ENCODE measurements at regions not wholly inside any gene's neighbourhood (a gene's known extent, or its start where the extent isn't known, plus 50 kb on each side); places are given as distances from the start of the nearest gene placed in this dataset.

DNA sequence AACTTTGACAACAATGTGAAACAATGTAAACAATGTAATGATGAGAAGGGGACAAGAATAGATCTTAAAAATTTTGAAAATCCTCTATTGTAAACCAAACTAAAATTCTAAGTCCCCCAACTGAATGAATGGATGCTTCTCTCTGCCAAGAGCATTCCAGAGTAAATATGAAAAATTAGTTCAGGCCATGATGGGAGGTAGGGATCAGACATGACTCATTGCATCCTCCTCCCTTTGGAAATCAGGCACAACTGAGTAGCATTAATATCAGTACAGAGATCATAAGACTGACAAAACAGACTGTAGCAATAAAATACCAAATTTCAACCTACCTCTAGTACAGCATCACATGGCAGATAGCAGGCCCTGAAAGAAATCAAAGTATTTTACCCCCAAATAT is 559.9 kb downstream of the C12orf50 start:
- no peaks in the 10 kb centered on the region for H3K79me2 ChIP-seq (ENCODE audit: insufficient read depth, low read length)
- no peaks in the 10 kb centered on the region for H3K79me1 ChIP-seq (ENCODE audit: insufficient read depth, low read depth, low read length, poor library complexity, severe bottlenecking)
- H3K27me3 ChIP-seq (ENCODE audit: insufficient read depth, low read length), result no peaks in the 10 kb centered on the region; the same call in 1 of the 2 replicates
- no peak overlapping the region for H3K18ac ChIP-seq (ENCODE audit: insufficient read length, low read depth, low read length)
- H2BK20ac ChIP-seq (ENCODE audit: low read depth, low read length, poor library complexity, severe bottlenecking), result no peak overlapping the region
- H3K4ac ChIP-seq (ENCODE audit: low read depth, low read length), result no peak overlapping the region
- Mint-ChIP-seq H3K27ac (no peak overlapping the region), H3K9me3 (peaks cover 4% of the 10 kb centered on the region in 2 experiments; a peak in 2 of 5 replicates), H3K4me3 (no peak overlapping the region), H3K36me3 (ENCODE audit: insufficient read depth in 1 of 3, low read depth in 3 of 3) (peaks cover 2 to 12% (median 2%) of the 10 kb centered on the region in 3 experiments; a peak in 4 of 7 replicates), H3K27me3 (ENCODE audit: low read depth) (no peaks in the 10 kb centered on the region), H3K4me1 (peaks cover 28 to 31% of the 10 kb centered on the region in 2 experiments)
- H3K4me2 ChIP-seq (ENCODE audit: insufficient read depth, insufficient read length, low read length), result no peak overlapping the region
- no peak overlapping the region for H2BK5ac ChIP-seq (ENCODE audit: insufficient read length, low read length)
- H3K23ac ChIP-seq (ENCODE audit: insufficient read length, low read depth, low read length), result no peak overlapping the region
- H2BK15ac ChIP-seq (ENCODE audit: low read depth, low read length), result no peak overlapping the region
- no peak overlapping the region for H3T11ph ChIP-seq (ENCODE audit: low read length)
- no peaks in the 10 kb centered on the region for H3K4me1 ChIP-seq (ENCODE audit: insufficient read depth, low read length)
- TF ChIP-seq, protein P1, sequence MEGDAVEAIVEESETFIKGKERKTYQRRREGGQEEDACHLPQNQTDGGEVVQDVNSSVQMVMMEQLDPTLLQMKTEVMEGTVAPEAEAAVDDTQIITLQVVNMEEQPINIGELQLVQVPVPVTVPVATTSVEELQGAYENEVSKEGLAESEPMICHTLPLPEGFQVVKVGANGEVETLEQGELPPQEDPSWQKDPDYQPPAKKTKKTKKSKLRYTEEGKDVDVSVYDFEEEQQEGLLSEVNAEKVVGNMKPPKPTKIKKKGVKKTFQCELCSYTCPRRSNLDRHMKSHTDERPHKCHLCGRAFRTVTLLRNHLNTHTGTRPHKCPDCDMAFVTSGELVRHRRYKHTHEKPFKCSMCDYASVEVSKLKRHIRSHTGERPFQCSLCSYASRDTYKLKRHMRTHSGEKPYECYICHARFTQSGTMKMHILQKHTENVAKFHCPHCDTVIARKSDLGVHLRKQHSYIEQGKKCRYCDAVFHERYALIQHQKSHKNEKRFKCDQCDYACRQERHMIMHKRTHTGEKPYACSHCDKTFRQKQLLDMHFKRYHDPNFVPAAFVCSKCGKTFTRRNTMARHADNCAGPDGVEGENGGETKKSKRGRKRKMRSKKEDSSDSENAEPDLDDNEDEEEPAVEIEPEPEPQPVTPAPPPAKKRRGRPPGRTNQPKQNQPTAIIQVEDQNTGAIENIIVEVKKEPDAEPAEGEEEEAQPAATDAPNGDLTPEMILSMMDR (conservative IDR thresholded peaks at IDR 0.05), result no peak
- no peak overlapping the region for H2AK5ac ChIP-seq (ENCODE audit: insufficient read length, low read length)
- no peaks in the 10 kb centered on the region for H4K20me1 ChIP-seq (ENCODE audit: control insufficient read depth, insufficient read depth, insufficient read length)
- no peaks in the 10 kb centered on the region for H3K9me3 ChIP-seq (ENCODE audit: control insufficient read depth, low read depth, low read length)
- no peak overlapping the region for H2BK12ac ChIP-seq (ENCODE audit: insufficient read length, low read depth, low read length)
- no peak overlapping the region for H3K9ac ChIP-seq (ENCODE audit: extremely low read depth, insufficient read length, low read length)
- H4K8ac ChIP-seq (replicated peaks; ENCODE audit: insufficient read length, low read depth, low read length), result no peak overlapping the region
- H4K5ac ChIP-seq (ENCODE audit: insufficient read length, low read depth, low read length), result no peak overlapping the region
- H3K56ac ChIP-seq (ENCODE audit: insufficient read length, low read depth, low read length), result no peak overlapping the region
- no peak overlapping the region for H3K27ac ChIP-seq (ENCODE audit: insufficient read length, low read depth, low read length)
- H4K91ac ChIP-seq (ENCODE audit: insufficient read length, low read depth, low read length), result no peak overlapping the region
- H2AFZ ChIP-seq (ENCODE audit: low read length), result no peak overlapping the region
- H3K14ac ChIP-seq (ENCODE audit: insufficient read depth, low read length), result no peak overlapping the region
- H2BK120ac ChIP-seq (ENCODE audit: low read depth, low read length, poor library complexity, severe bottlenecking), result no peak overlapping the region
- no peaks in the 10 kb centered on the region for H3K23me2 ChIP-seq (ENCODE audit: insufficient read length, low read depth, low read length, poor library complexity, severe bottlenecking)
- DNase-seq, result no peak
